Fibroblast of villous mesenchyme (primary cell): ENCODE measurements at regions not wholly inside any gene's neighbourhood (a gene's known extent, or its start where the extent isn't known, plus 50 kb on each side); places are given as distances from the start of the nearest gene placed in this dataset.

Experiments
- DNase-seq: peaks from one replicate; pipeline ENCODE4 v3.0.0-alpha.2; 2010; ENCODE audit warnings: low read depth
- H3K4me3 ChIP-seq: 2 replicates; pipeline ENCODE4 v1.5.1; 2011; ENCODE audit warnings: low read depth, mild to moderate bottlenecking, low read length
- TF ChIP-seq, protein P1 (sequence below): IDR thresholded peaks from 2 replicates; pipeline ENCODE4 v1.5.1; 2012; ENCODE audit warnings: low read depth, mild to moderate bottlenecking, low read length; ENCODE audit not compliant: insufficient read depth

DNA sequence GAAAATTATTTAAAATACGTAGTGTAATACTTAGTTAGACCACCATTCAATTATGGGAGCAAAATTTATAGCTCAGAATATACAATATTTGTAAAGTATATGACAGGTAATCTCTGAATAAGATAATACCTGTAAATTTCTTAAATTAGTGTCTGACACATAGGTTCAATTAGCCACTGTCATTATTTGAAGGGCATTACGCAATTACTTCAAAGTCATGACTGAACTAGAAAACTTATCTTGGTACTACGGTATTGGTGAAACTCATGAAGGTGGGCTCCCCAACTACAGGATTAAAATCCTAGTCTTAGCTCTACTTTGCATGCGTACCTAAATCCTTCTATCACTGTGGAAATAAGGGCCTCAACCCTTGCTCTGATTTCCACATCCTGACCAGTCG lies 860.7 kb downstream of the PCDH19 start:
- TF ChIP-seq, protein P1, sequence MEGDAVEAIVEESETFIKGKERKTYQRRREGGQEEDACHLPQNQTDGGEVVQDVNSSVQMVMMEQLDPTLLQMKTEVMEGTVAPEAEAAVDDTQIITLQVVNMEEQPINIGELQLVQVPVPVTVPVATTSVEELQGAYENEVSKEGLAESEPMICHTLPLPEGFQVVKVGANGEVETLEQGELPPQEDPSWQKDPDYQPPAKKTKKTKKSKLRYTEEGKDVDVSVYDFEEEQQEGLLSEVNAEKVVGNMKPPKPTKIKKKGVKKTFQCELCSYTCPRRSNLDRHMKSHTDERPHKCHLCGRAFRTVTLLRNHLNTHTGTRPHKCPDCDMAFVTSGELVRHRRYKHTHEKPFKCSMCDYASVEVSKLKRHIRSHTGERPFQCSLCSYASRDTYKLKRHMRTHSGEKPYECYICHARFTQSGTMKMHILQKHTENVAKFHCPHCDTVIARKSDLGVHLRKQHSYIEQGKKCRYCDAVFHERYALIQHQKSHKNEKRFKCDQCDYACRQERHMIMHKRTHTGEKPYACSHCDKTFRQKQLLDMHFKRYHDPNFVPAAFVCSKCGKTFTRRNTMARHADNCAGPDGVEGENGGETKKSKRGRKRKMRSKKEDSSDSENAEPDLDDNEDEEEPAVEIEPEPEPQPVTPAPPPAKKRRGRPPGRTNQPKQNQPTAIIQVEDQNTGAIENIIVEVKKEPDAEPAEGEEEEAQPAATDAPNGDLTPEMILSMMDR = no peak
- no peak overlapping the region for H3K4me3 ChIP-seq
- no peak for DNase-seq

DNA sequence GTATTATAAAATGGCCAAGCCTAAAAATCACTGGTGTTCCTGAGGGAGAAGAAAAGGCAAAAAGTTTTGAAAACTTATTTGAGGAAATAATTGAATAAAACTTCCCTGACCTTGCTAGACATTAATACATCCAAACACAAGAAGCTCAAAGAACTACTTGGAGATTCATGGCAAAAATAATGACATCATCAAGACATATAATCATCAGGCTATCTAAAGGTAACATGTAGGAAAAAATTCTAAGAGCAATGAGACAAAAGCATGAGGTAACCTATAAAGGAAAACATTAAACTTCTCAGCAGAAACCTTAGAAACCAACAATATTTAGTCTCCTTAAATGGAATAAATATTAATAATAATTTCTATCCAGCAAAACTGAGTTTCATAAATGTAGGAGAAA lies 887.6 kb downstream of the PCDH19 start:
- TF ChIP-seq, protein P1 = no peak
- DNase-seq = no peak
- H3K4me3 ChIP-seq = no peak overlapping the region

DNA sequence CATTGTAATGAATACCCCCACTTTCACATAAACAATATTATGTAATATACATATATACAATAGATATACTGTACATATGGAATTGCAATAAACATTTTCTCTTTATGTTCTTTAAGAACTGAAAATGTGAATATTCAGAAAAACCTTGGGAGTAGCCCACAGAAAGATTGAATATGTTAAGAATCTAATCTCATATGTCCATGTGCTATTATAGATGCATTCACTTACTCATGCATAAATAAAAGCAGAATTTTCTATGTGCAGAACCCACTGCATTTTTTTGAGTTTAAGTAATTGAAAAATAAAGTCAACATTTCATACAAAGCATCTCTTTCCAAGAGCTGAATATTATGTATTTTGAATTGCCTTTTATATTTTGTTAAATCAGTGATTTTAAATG lies 902.3 kb downstream of the PCDH19 start:
- no peak for DNase-seq
- no peak overlapping the region for H3K4me3 ChIP-seq
- TF ChIP-seq, protein P1 = no peak

DNA sequence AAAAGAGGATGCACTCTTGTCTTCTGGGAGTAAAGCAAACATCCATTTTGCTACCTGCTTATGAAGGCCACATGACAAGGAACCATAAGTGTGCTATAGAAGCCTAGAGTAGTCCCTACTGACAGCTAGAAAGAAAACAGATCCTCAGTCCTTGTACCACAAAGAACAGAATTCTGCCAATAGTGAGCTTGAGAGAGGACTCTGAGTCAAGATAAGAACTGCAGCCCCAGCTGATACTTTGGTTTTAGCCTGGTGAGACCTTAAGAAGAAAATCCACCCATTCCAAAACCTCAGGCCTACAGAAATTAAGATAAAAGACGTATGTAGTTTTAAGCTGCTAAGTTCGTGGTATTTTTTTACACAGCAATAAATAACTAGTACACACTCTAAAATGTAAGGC lies 914.6 kb downstream of the PCDH19 start:
- no peak for DNase-seq
- TF ChIP-seq, protein P1 = no peak
- H3K4me3 ChIP-seq = no peak overlapping the region

DNA sequence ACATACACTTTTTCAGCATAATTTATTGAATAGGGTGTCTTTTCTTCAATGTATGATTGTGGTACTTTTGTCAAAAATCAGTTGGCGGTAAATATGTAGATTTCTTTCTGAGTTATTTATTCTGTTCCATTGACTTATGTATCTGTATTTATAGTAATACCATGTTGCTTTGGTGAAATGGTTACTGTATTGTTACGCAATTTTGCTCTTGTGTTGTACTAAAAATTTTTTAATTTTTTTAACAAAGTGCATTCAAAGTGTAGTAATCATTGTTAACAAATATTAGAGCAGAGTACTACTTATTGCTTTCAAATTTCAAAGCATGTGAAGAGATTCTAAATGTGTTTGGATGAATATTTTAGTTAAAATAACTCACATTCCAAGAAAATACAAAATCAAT lies 915.4 kb downstream of the PCDH19 start:
- TF ChIP-seq, protein P1 = no peak
- no peak for DNase-seq
- H3K4me3 ChIP-seq = no peak overlapping the region

DNA sequence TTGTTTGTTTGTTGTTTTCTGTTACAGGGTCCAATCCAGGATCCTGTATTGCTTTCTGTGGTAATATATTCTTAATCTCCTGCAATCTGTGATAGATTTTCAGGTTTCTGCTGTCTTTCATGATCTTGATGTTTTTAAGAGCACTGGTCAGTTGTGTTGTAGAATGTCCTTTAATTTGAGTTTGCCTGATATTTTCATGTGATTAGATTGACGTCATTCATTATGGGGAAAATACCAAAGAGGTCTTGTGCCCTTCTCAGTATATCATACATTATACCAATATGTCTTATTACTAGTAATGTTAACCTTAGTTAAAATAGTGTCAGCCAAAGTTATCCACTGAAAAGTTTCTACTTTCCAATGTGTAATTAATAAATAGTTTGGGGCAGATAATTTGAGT lies 929.3 kb downstream of the PCDH19 start:
- H3K4me3 ChIP-seq = no peak overlapping the region
- TF ChIP-seq, protein P1 = no peak
- DNase-seq = no peak

DNA sequence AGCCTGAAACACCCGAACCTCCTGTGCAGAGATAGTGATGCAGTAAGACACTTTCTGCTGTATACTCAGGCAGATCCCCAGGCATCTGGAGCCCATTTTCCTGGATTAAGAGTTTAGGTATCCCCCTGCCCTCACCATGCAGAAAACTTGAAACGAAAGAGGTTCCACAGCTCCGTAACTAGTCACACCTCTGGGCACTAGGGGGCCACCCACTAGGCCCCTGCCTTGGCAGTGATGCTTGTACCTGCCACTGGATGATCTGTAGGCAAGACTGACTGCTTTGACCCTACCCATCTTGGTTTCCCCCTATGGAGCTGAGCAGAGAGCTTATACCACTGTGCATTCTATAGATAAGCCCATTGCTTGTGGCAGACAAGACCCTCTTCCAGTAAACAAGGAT lies 940.6 kb downstream of the PCDH19 start:
- TF ChIP-seq, protein P1 = no peak
- no peak overlapping the region for H3K4me3 ChIP-seq
- DNase-seq = no peak
